ENCODE measurements at regions not wholly inside any gene's neighbourhood (a gene's known extent, or its start where the extent isn't known, plus 50 kb on each side); places are given as distances from the start of the nearest gene placed in this dataset.

GRCh38 chr12:5375547-5376295 is 56.2 kb upstream of the NTF3 start:
- TF ChIP-seq POLR2A (IDR thresholded peaks at IDR 0.05) = no peak
- no peak for TF ChIP-seq CTCF (IDR thresholded peaks at IDR 0.05)

Data from lower leg skin (tissue), 3 donors.